ENCODE measurements at regions not wholly inside any gene's neighbourhood (a gene's known extent, or its start where the extent isn't known, plus 50 kb on each side); places are given as distances from the start of the nearest gene placed in this dataset.

DNA sequence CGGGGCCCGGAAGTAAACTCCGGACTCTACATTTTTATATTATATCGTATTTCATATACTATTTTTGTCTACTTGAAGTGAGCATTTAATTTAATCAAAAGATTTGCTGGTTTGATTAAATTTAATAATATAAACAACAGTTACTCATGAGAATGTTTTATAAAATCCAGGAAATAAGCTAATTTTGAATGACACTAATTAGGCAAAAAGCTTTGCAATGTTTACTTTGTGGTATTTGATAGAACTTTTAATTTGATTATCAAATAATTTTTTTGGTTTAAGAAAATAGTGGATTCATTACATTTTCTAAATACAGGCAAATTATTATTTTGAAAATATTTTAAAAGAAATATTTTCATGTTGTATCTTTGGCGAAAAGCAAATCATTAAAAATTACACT, 900.4 kb upstream of the CDH2 start:
- FAIRE-seq (no peak), DNase-seq (ENCODE audit: insufficient read length, low spot score) (no peak)
- TF ChIP-seq, protein P1, sequence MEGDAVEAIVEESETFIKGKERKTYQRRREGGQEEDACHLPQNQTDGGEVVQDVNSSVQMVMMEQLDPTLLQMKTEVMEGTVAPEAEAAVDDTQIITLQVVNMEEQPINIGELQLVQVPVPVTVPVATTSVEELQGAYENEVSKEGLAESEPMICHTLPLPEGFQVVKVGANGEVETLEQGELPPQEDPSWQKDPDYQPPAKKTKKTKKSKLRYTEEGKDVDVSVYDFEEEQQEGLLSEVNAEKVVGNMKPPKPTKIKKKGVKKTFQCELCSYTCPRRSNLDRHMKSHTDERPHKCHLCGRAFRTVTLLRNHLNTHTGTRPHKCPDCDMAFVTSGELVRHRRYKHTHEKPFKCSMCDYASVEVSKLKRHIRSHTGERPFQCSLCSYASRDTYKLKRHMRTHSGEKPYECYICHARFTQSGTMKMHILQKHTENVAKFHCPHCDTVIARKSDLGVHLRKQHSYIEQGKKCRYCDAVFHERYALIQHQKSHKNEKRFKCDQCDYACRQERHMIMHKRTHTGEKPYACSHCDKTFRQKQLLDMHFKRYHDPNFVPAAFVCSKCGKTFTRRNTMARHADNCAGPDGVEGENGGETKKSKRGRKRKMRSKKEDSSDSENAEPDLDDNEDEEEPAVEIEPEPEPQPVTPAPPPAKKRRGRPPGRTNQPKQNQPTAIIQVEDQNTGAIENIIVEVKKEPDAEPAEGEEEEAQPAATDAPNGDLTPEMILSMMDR (IDR thresholded peaks at IDR 0.05; ENCODE audit: insufficient read depth, missing control alignments): no peak

DNA sequence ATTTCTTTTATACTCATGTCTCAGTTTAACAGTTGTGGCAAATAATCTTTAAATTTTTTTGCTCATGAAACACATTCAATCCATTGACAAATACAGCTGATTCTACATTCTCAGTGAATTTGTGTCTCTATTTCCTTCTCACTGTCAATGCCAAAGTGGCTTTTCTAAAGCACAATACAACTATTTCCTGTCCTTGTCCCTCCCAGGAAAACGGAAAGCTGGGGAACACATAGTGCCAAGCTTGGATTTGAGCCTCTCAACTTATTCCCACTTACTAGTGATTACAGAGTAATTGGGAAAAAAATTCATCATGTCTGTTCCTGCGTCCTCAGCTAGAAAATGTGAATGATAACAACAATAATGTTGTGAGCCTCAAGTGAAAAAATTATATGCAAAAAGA, 899.7 kb upstream of the CDH2 start:
- TF ChIP-seq, protein P1 (IDR thresholded peaks at IDR 0.05; ENCODE audit: insufficient read depth, missing control alignments): no peak
- FAIRE-seq (peak; percentile 68), DNase-seq (ENCODE audit: insufficient read length, low spot score) (no peak)

DNA sequence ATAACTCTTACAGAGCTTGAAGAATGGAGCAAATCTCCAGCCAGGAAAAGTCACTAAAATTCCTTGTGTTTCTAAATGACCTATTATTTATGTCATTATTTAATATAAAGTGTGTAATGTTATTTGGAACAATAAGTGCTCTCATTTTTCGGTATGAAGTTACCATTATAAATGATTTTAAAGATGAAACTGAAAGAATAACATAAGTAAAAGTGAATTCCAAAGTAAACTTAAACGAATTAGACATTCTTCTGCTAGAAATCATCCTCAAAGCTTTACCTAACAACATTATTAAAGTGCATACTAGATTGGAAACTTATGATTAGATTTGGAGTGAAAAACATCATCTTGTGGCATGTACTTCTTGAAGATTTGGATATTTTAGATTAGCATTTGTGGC, 897.2 kb upstream of the CDH2 start:
- FAIRE-seq (peak; percentile 72), DNase-seq (ENCODE audit: insufficient read length, low spot score) (no peak)
- TF ChIP-seq, protein P1 (IDR thresholded peaks at IDR 0.05; ENCODE audit: insufficient read depth, missing control alignments): no peak

DNA sequence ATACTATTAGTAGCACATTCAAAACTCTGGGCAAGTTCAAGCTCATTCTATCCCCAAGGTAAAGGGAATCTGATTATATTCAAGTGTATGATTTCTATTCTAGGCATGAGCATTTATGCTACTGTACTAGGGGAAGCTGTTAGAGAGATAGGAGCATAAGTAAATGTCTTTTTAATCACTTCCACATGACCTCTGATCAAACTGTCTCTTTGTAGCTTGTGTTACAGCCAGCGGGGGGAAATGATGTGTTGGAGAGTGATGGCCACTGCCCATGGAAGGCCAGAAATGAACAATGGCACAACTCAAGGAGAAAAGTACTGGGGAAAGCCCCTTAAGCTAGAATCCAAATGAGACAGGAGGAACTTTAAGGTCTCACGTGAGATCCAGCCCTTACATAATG, 894.9 kb upstream of the CDH2 start:
- DNase-seq (ENCODE audit: insufficient read length, low spot score) (no peak), FAIRE-seq (no peak)
- TF ChIP-seq, protein P1 (IDR thresholded peaks at IDR 0.05; ENCODE audit: insufficient read depth, missing control alignments): no peak

DNA sequence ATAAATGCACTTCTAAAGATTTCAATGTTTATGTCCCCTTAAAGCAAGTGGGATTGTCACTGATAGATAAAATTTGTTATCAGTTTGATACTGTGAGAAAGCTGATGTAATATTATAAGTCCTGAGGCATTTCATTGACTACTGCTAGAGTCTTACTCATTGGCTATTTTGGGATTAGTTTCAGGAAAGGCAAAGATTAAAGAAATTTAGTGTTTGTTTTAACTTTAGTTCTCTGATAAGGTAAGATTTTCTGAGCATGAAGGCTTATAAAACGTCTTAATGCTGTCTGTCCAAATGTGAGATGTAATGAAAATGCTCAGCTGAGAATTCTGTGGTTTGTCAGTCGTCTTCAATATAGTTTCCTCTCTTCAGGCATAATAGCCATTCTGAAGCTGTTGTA, 886.4 kb upstream of the CDH2 start:
- TF ChIP-seq, protein P1 (IDR thresholded peaks at IDR 0.05; ENCODE audit: insufficient read depth, missing control alignments): no peak
- DNase-seq (ENCODE audit: insufficient read length, low spot score): no peak
- FAIRE-seq: no peak

DNA sequence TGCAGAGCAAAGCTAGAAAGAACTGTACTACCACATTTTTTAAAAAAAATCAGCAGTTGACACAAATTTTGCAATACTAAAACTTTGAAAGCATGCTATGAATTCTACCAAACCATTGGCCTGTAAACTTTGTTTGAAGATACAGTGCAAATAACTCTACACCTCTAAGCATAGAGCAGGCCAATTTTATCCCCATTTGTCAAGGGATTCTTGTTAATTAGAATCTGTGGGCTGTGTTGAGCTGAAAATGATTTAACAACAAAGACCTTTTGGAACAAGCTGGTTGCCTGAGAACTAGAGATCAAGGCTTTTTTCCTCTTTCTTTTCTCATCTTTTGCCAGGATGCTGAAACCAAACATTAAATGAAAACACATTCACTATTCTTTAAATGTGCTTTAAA, 886.0 kb upstream of the CDH2 start:
- FAIRE-seq: no peak
- no peak for DNase-seq (ENCODE audit: insufficient read length, low spot score)
- TF ChIP-seq, protein P1 (IDR thresholded peaks at IDR 0.05; ENCODE audit: insufficient read depth, missing control alignments): no peak

DNA sequence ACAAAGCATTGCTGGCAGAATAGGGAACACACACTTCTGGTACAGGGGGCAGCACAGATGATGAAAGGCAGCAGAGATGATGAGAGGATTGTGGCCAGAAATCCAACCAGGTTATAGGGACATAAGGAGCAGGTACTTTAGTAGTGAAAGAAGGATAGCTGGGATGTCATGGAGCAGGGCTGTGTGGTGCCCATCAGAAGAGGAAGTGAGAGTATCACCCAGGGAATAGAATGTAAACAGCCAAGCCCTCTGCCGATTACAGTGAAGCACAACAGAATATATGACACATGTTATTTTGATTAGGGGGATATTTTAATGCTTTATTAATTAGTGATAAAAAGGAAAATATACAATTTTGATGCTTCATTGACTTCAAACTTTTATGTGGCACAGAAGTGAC, 883.4 kb upstream of the CDH2 start:
- FAIRE-seq (peak; percentile 51), DNase-seq (ENCODE audit: insufficient read length, low spot score) (no peak)
- TF ChIP-seq, protein P1 (IDR thresholded peaks at IDR 0.05; ENCODE audit: insufficient read depth, missing control alignments): no peak

Measured in D721Med (cell line).